Testis (tissue), 2 donors: ENCODE measurements at regions not wholly inside any gene's neighbourhood (a gene's known extent, or its start where the extent isn't known, plus 50 kb on each side); places are given as distances from the start of the nearest gene placed in this dataset.

ENCODE experiments used
- CTCF ChIP-seq, 3 experiments: fragments of 450-650 bp in 2 of 3; fragments of 200-600 bp in 1 of 3; sonication (generic) in 1 of 3; IDR thresholded peaks; one replicate each; pipeline ENCODE4 v1.5.1; 2016 to 2019; ENCODE audit warnings: antibody characterized with exemption in 3 of 3, mild to moderate bottlenecking in 2 of 3, moderate library complexity in 1 of 3
- POLR2A ChIP-seq: fragments of 450-650 bp; IDR thresholded peaks from one replicate; pipeline ENCODE4 v1.6.1; 2017; ENCODE audit warnings: antibody characterized with exemption, mild to moderate bottlenecking, moderate library complexity

GRCh38 chr2:8115966-8116365 is 565.9 kb upstream of the ID2 start:
- TF ChIP-seq POLR2A (no peak), CTCF (IDR thresholded peaks at IDR 0.05) (no peak)
